DND-41 (cell line): ENCODE measurements at regions not wholly inside any gene's neighbourhood (a gene's known extent, or its start where the extent isn't known, plus 50 kb on each side); places are given as distances from the start of the nearest gene placed in this dataset.
A peak's percentile ranks its signal among the peaks of the same experiment; 100 is the strongest.

Experiments used
- ATAC-seq: fragments of 200-7000 bp; cut with Tn5 transposase; 3 replicates; pipeline ENCODE4 v1.9.1; 2021; ENCODE audit warnings: low read depth; ENCODE audit not compliant: insufficient read depth
- DNase-seq: peaks from one replicate; pipeline ENCODE4 v3.0.0-alpha.2; 2020
- H2AFZ ChIP-seq: 2 replicates; pipeline ENCODE4 v1.6.0; 2012; ENCODE audit warnings: low read depth, low read length
- H3K27ac ChIP-seq: 2 replicates; pipeline ENCODE4 v1.5.1; 2012; ENCODE audit warnings: low read length, inconsistent platforms
- H3K27me3 ChIP-seq: fragments of 200-600 bp; sonication (generic); 2 replicates; pipeline ENCODE4 v1.6.0; 2012; ENCODE audit warnings: low read length, mild to moderate bottlenecking, inconsistent platforms; ENCODE audit not compliant: insufficient read depth, poor library complexity
- H3K36me3 ChIP-seq: 2 replicates; pipeline ENCODE4 v1.5.1; 2012; ENCODE audit warnings: low read length, inconsistent platforms; ENCODE audit not compliant: insufficient read depth
- H3K4me1 ChIP-seq: 2 replicates; pipeline ENCODE4 v1.5.1; 2012; ENCODE audit warnings: mild to moderate bottlenecking, low read length; ENCODE audit not compliant: insufficient read depth
- H3K4me2 ChIP-seq: 2 replicates; pipeline ENCODE4 v1.6.0; 2012; ENCODE audit warnings: mild to moderate bottlenecking, moderate library complexity, low read length, inconsistent platforms; ENCODE audit not compliant: insufficient read depth
- H3K4me3 ChIP-seq, 2 experiments: fragments of 200-600 bp in 1 of 2; shearing (Covaris generic) in 1 of 2; 2 replicates each; pipeline ENCODE4 v1.5.1; 2012 to 2016; ENCODE audit warnings: inconsistent platforms in 2 of 2, low read length in 2 of 2, mild to moderate bottlenecking in 2 of 2, low read depth in 1 of 2, moderate library complexity in 1 of 2
- H3K79me2 ChIP-seq: 2 replicates; pipeline ENCODE4 v1.6.0; 2012; ENCODE audit warnings: low read length, inconsistent platforms; ENCODE audit not compliant: insufficient read depth
- H3K9ac ChIP-seq: 2 replicates; pipeline ENCODE4 v1.6.0; 2012; ENCODE audit warnings: low read depth, mild to moderate bottlenecking, inconsistent platforms, low read length, moderate library complexity
- H3K9me3 ChIP-seq: 2 replicates; pipeline ENCODE4 v1.5.1; 2012; ENCODE audit warnings: low read length, moderate library complexity, mild to moderate bottlenecking, inconsistent platforms; ENCODE audit not compliant: insufficient read depth, severe bottlenecking
- H4K20me1 ChIP-seq: 2 replicates; pipeline ENCODE4 v1.6.0; 2012; ENCODE audit warnings: low read length; ENCODE audit not compliant: insufficient read depth
- EZH2 ChIP-seq: IDR thresholded peaks from 3 replicates; pipeline ENCODE4 v1.6.1; 2012; ENCODE audit warnings: borderline replicate concordance, low read depth, mild to moderate bottlenecking, moderate library complexity, low read length, inconsistent platforms; ENCODE audit not compliant: severe bottlenecking
- TF ChIP-seq, protein P1 (sequence below): IDR thresholded peaks from 2 replicates; pipeline ENCODE4 v1.5.1; 2012; ENCODE audit warnings: borderline replicate concordance, low read length, moderate library complexity, mild to moderate bottlenecking; ENCODE audit not compliant: poor library complexity, severe bottlenecking; ENCODE audit errors: extremely low read depth

DNA sequence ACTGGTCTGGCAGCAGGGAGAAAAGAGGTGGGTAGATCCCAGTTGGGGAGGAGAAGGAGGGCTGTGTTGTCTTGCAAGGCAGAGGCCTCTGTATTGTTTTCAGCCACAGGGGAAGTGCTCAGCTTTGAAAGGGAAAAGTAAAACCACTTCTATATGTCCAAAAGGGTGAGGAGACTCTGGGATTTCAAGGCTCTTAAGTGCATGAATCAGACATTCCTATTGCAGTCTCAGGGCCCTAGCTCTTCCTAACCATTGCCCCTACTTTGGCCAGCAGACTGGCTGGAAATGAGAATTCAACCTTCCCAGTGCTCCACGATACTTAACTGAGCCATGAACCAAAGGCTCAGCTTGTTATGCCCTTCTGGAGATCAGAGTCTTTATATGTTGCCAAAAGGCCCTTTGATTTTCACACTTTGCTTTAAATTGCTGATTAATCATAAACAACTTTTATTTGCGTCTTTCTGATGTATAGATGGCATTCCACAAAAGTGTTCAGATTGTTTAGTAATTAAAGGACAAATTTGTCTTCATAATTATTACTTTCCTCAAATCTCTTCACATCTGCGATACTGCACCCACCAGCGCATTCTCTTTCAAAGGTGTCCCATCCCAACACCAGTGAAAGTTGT, 313.8 kb upstream of the MMADHC start:
- Histone ChIP-seq H3K36me3 (no peaks in the 10 kb centered on the region), H3K79me2 (no peaks in the 10 kb centered on the region), H3K4me1 (no peaks in the 10 kb centered on the region), H3K4me2 (no peak overlapping the region), H3K4me3 (no peak overlapping the region), H3K9me3 (no peaks in the 10 kb centered on the region), H3K27me3 (peaks cover 50% of the 10 kb centered on the region), H3K27ac (no peak overlapping the region), H3K9ac (no peak overlapping the region), H2AFZ (no peak overlapping the region), H4K20me1 (0 out of 2 replicates have a peak, but pooled peaks cover 5% of the 10 kb centered on the region)
- ATAC-seq (no peak), DNase-seq (no peak)
- TF ChIP-seq EZH2, result no peak
- TF ChIP-seq, protein P1, sequence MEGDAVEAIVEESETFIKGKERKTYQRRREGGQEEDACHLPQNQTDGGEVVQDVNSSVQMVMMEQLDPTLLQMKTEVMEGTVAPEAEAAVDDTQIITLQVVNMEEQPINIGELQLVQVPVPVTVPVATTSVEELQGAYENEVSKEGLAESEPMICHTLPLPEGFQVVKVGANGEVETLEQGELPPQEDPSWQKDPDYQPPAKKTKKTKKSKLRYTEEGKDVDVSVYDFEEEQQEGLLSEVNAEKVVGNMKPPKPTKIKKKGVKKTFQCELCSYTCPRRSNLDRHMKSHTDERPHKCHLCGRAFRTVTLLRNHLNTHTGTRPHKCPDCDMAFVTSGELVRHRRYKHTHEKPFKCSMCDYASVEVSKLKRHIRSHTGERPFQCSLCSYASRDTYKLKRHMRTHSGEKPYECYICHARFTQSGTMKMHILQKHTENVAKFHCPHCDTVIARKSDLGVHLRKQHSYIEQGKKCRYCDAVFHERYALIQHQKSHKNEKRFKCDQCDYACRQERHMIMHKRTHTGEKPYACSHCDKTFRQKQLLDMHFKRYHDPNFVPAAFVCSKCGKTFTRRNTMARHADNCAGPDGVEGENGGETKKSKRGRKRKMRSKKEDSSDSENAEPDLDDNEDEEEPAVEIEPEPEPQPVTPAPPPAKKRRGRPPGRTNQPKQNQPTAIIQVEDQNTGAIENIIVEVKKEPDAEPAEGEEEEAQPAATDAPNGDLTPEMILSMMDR, result no peak

DNA sequence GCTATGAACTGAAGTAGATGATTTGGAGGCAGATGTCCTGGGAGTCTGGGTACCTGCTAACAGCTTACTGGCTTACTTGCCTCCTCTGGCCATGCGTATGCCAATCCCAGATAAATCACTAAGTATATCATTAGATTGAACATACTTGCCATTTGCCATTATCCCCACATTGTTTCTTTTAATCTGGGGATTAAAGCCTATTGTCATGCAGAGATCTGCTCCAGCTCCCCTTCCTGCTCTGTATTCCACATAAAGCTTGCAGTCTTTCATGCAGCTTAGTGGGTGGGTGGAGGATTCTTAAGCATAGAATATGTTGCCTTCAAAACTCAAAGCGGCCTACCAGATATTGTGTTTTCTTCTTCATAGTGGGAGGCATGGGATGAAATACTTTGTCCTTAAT, 311.8 kb upstream of the MMADHC start:
- Histone ChIP-seq H3K9ac (no peak overlapping the region), H3K27me3 (peaks cover 42% of the 10 kb centered on the region), H3K4me2 (no peak overlapping the region), H2AFZ (no peak overlapping the region), H3K4me1 (peaks cover 7% of the 10 kb centered on the region; the same call in 1 of the 2 replicates), H3K36me3 (no peaks in the 10 kb centered on the region), H3K9me3 (no peaks in the 10 kb centered on the region), H3K79me2 (no peaks in the 10 kb centered on the region), H3K27ac (no peak overlapping the region), H4K20me1 (0 out of 2 replicates have a peak, but pooled peaks cover 5% of the 10 kb centered on the region), H3K4me3 (no peak overlapping the region)
- TF ChIP-seq, protein P1, result no peak
- TF ChIP-seq EZH2, result no peak
- DNase-seq, result no peak
- no peak for ATAC-seq

DNA sequence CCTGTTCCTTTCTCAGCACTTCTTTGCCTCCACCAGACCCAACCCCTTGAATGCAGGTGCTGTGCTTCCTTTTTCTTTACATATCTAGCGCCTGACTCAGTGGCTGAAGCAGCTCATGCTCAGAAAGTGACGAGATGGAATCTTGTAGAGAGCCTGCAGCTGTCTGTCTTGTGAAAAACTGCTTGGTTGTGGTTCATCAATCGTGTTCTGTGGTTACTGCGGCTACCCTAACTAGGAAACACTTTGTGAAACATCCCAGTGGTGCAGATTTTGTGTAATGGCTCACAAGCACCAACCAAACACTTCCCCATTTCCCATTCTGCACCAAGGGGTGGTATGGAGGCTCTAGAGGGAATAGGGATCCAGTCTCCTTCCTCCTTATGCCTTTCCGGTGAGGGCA, 307.2 kb upstream of the MMADHC start:
- Histone ChIP-seq H3K4me3 (no peak overlapping the region), H3K9me3 (no peaks in the 10 kb centered on the region), H3K9ac (no peak overlapping the region), H3K4me2 (no peak overlapping the region), H3K4me1 (peaks cover 11% of the 10 kb centered on the region; the same call in 1 of the 2 replicates), H2AFZ (no peak overlapping the region), H3K79me2 (no peaks in the 10 kb centered on the region), H4K20me1 (0 out of 2 replicates have a peak, but pooled peaks cover 5% of the 10 kb centered on the region), H3K27ac (no peak overlapping the region), H3K27me3 (peaks cover 45% of the 10 kb centered on the region), H3K36me3 (no peaks in the 10 kb centered on the region)
- ATAC-seq, result peak; percentile 96
- TF ChIP-seq, protein P1, result no peak
- TF ChIP-seq EZH2, result no peak
- DNase-seq, result peak; percentile 70
